GM12892 (cell line): ENCODE measurements at regions not wholly inside any gene's neighbourhood (a gene's known extent, or its start where the extent isn't known, plus 50 kb on each side); places are given as distances from the start of the nearest gene placed in this dataset.

Experiments
- POLR2A ChIP-seq: IDR thresholded peaks from 2 replicates; pipeline ENCODE4 v1.6.1; 2011; ENCODE audit warnings: low read depth, low read length, control low read depth
- POLR2AphosphoS5 ChIP-seq: IDR thresholded peaks from 2 replicates; pipeline ENCODE4 v1.6.1; 2011; ENCODE audit warnings: low read depth, low read length, control low read depth
- TAF1 ChIP-seq: IDR thresholded peaks from 2 replicates; pipeline ENCODE4 v1.6.1; 2011; ENCODE audit warnings: low read depth, mild to moderate bottlenecking, control low read depth, low read length, borderline replicate concordance

DNA sequence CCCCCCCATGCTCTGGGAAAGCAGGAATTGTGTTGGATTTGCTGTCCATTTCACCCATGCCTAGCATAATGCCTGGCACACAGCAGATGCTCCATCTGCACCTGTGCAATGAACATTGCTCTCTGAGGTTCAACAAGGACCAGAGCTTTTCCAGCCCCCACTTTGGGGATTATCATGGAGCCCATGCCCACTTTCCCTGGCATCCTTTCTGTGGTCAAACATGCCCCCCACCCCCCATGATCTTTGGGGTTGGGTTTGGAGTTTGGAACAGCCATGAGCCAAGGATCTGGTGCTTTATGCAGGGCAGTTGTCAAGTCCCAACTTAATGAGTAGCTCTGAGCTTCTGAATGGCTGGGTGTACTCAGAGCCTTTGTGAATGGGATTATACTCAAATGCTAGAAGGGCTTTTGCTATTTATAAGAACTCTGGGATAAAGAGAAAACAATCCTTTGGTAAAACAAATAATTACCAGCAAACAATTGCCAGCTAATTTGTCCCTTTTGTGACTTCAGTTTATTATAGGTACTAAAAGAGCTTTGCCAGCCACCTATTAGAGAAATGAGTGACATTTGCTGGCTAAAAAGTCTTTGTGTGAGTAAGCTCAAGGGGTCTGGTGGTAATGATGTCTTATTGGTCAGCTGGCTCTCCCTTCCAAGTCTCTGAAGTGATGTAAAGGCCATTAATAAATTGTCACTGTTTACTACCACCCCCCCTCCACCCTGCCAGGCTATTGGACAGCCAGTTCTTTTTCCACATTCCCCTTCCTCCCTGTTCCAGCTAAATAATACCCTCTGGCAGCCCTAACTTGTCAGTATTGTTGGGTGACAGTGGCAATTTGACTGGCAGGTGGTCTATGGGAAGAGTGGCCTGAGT is 182.3 kb downstream of the MACROH2A1 start:
- no peak for TF ChIP-seq POLR2AphosphoS5
- no peak for TF ChIP-seq POLR2A
- TF ChIP-seq TAF1, result no peak
